GM13977 (cell line): ENCODE measurements at regions not wholly inside any gene's neighbourhood (a gene's known extent, or its start where the extent isn't known, plus 50 kb on each side); places are given as distances from the start of the nearest gene placed in this dataset.

Experiments
- DNase-seq: peaks from one replicate; pipeline ENCODE4 v3.0.0; 2012; ENCODE audit warnings: low spot score
- in situ Hi-C: fragments of 300-500 bp; cut with MboI; formaldehyde crosslinking; loops from one replicate; pipeline ENCODE4 v1.12.0; 2022; ENCODE audit warnings: low sequenced_read_pairs, low pct_unique_long_range_greater_than_20kb, mixed read lengths, inconsistent platforms; ENCODE audit not compliant: unreplicated experiment
- TF ChIP-seq, protein P1 (sequence below): IDR thresholded peaks from 2 replicates; pipeline ENCODE4 v1.5.1; 2012; ENCODE audit warnings: mild to moderate bottlenecking, control low read depth; ENCODE audit not compliant: insufficient read depth; ENCODE audit errors: extremely low read depth, missing control alignments

GRCh38 chr20:50376179-50376887, 133.8 kb upstream of the PTPN1 start:
- TF ChIP-seq, protein P1, sequence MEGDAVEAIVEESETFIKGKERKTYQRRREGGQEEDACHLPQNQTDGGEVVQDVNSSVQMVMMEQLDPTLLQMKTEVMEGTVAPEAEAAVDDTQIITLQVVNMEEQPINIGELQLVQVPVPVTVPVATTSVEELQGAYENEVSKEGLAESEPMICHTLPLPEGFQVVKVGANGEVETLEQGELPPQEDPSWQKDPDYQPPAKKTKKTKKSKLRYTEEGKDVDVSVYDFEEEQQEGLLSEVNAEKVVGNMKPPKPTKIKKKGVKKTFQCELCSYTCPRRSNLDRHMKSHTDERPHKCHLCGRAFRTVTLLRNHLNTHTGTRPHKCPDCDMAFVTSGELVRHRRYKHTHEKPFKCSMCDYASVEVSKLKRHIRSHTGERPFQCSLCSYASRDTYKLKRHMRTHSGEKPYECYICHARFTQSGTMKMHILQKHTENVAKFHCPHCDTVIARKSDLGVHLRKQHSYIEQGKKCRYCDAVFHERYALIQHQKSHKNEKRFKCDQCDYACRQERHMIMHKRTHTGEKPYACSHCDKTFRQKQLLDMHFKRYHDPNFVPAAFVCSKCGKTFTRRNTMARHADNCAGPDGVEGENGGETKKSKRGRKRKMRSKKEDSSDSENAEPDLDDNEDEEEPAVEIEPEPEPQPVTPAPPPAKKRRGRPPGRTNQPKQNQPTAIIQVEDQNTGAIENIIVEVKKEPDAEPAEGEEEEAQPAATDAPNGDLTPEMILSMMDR = no peak
- in situ Hi-C loops = no loop called here
- DNase-seq = no peak

- in situ Hi-C loops = no loop called here
- TF ChIP-seq, protein P1 = no peak
- DNase-seq = no peak
Observed at GRCh38 chr20:50376888-50377459, 133.2 kb upstream of the PTPN1 start.

- in situ Hi-C loops = no loop called here
- TF ChIP-seq, protein P1 = no peak
- DNase-seq = no peak
Observed at GRCh38 chr20:50378170-50379000, 131.8 kb upstream of the PTPN1 start.

DNA sequence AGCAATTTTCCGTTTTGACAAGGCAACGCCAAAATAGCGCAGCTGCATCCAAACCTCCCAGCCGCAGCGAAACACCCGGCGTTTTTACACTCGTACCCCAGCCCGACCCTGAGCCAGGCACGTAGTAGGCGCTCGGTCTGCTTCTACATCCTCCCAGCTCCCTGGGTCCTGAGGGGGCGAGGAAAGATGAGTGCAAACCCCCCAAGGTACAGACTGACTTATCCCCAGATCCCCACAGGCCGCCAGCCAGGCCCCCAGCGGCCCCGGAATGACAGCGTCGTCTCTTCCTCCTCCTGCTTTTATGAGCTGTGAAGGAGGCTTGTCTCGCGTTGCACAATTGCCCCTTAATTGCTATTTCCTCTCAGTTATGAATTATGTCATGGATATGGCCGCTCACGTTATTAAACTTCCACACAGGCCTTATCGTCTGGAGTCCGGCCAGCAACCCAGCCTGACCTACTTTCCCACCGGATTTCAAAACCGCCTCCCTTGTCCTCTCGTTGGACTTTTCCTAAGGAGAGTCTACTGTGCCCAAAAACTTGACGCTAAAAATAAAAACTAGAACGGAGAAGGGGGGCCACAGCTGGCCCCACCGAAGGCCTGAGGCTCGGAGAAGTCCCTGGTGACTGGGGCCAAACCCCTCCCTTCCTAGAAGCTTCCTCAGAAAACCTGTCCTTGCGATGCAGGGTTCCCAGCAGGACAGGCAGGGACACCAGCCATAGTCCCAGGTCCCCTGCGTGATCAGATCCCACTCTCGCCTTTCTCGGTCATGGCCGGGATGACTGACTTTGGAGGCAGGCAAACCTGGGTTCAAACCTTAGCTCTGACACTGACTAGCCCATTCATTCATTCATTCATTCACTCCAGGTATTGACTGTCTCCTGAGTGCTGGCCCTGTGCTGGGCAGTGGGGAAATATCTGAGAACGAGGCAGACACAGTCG, 130.9 kb upstream of the PTPN1 start:
- DNase-seq = no peak
- in situ Hi-C loops = no loop called here
- TF ChIP-seq, protein P1 = no peak

DNA sequence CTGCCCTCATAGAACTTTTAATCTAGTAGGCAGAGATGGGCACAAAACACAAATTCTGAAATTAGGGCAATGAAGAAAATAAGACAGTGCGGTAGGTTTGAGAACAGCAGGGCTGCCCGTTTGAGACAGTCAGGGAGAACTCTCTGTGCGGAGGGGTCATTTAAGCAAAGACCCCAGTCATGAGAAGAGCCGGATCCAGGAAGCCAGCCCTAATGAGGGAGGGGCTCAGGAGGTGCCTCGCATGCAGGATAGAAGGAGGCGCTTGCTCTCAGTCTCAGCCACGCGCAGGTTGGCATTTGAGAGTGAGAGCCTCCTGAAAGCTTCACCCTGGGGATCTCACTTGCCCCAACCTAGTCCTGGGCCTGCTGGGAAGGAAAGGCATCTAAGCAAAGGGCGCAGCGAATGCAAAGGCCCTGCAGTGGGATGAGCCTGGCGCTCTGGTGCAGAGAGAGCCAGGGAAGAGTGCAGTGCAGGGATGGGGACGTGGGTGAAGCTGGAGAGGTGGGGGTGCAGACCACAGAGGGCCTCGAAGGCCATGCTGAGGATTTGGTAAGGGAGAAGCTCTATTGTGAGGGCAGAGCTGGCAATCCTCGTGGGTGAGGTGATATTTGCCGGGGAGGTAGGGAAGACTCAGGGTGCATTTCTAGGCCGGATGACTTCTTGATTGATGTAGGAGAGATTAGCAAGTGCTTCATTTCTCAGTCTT, 130.0 kb upstream of the PTPN1 start:
- DNase-seq = no peak
- TF ChIP-seq, protein P1 = no peak
- in situ Hi-C loops = no loop called here
